Type B pancreatic cell (in vitro differentiated cells): ENCODE measurements at regions not wholly inside any gene's neighbourhood (a gene's known extent, or its start where the extent isn't known, plus 50 kb on each side); places are given as distances from the start of the nearest gene placed in this dataset.

Source experiments
- DNase-seq: peaks from one replicate; pipeline ENCODE4 v3.0.0; 2021; ENCODE audit warnings: mixed read lengths; ENCODE audit not compliant: unreplicated experiment; ENCODE audit errors: extremely low spot score
- H3K27ac Mint-ChIP-seq: 2 replicates; pipeline ENCODE4 v1.8.0; 2021; ENCODE audit warnings: mild to moderate bottlenecking, mixed read lengths
- H3K27me3 Mint-ChIP-seq: 2 replicates; pipeline ENCODE4 v1.8.0; 2021; ENCODE audit warnings: mixed read lengths
- H3K36me3 Mint-ChIP-seq: 2 replicates; pipeline ENCODE4 v1.8.0; 2021; ENCODE audit warnings: mixed read lengths
- H3K4me1 Mint-ChIP-seq: one replicate; pipeline ENCODE4 v1.8.0; 2021; ENCODE audit warnings: mixed read lengths; ENCODE audit not compliant: unreplicated experiment
- H3K4me3 Mint-ChIP-seq: 2 replicates; pipeline ENCODE4 v1.8.0; 2021; ENCODE audit warnings: mild to moderate bottlenecking, mixed read lengths
- H3K9me3 Mint-ChIP-seq: 2 replicates; pipeline ENCODE4 v1.8.0; 2021; ENCODE audit warnings: mixed read lengths
- CTCF ChIP-seq: fragments of 200-600 bp; sonication (generic); conservative IDR thresholded peaks from 2 replicates; pipeline ENCODE4 v1.5.0; 2021; ENCODE audit warnings: antibody characterized with exemption, mild to moderate bottlenecking

DNA sequence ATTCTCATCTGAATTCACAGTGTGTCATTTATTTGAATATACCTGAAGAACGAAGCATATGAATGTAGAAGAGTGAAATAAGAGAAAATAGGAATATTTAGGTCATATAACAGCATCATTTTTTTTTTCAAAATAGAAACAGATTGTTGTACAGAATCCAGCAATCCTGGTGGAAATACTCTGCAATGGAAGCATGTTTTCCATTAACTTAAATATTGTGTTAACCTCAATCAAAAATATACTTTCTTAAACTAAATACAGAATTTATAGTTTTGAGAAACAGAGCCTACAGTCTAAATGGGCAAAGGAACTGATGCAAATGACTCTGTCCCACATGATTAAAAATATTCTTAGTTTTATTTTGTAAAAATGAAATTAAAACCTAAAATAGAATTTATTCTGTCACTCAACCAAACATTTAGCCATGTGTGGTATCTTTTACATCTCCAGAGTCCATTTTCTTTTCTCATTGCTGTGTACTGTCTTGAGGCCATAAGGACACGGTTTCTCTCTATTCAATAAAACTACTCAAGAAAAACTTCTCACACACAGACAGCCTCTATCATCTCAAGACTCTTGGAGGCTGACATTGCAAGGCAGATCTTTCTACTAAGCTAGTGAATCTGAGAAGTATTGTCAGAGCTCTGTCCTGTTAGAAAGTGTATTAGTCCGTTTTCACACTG, 322.6 kb downstream of the LTN1 start:
- H3K27ac Mint-ChIP-seq: no peak overlapping the region
- H3K4me1 Mint-ChIP-seq: no peaks in the 10 kb centered on the region
- no peak for TF ChIP-seq CTCF
- peaks cover 29% of the 10 kb centered on the region for H3K27me3 Mint-ChIP-seq
- DNase-seq: no peak
- H3K4me3 Mint-ChIP-seq: no peak overlapping the region
- H3K36me3 Mint-ChIP-seq: no peaks in the 10 kb centered on the region
- peaks cover 14% of the 10 kb centered on the region for H3K9me3 Mint-ChIP-seq

DNA sequence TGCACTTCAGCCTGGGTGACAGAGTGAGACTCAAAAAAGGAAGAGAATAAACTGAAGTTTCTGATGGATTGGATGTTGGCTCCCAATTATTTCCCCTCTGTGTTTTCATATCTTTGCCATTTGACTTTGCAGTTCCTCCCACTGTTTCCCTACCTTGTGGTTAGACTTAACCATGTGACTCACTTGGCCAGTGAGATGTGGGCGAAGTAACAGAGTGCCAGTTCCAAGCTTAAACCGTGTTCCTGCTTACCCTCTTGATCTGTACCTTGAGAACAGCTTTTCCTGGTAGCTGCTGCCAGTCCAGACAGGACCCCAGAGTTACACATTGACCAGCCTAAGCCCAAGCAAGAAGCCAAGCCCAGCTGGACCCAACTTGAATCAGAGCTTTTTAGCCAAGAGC, 323.4 kb downstream of the LTN1 start:
- Mint-ChIP-seq H3K4me3 (no peak overlapping the region), H3K27me3 (peaks cover 29% of the 10 kb centered on the region), H3K27ac (no peak overlapping the region), H3K36me3 (no peaks in the 10 kb centered on the region), H3K9me3 (peaks cover 12% of the 10 kb centered on the region), H3K4me1 (no peaks in the 10 kb centered on the region)
- no peak for TF ChIP-seq CTCF
- no peak for DNase-seq

- no peak for TF ChIP-seq CTCF
- no peak overlapping the region for H3K4me3 Mint-ChIP-seq
- H3K27ac Mint-ChIP-seq: no peak overlapping the region
- peaks cover 8% of the 10 kb centered on the region for H3K27me3 Mint-ChIP-seq
- H3K36me3 Mint-ChIP-seq: no peaks in the 10 kb centered on the region
- no peak for DNase-seq
- H3K9me3 Mint-ChIP-seq: no peaks in the 10 kb centered on the region
- no peaks in the 10 kb centered on the region for H3K4me1 Mint-ChIP-seq
Observed at GRCh38 chr21:28663754-28664153, 328.9 kb downstream of the LTN1 start.

DNA sequence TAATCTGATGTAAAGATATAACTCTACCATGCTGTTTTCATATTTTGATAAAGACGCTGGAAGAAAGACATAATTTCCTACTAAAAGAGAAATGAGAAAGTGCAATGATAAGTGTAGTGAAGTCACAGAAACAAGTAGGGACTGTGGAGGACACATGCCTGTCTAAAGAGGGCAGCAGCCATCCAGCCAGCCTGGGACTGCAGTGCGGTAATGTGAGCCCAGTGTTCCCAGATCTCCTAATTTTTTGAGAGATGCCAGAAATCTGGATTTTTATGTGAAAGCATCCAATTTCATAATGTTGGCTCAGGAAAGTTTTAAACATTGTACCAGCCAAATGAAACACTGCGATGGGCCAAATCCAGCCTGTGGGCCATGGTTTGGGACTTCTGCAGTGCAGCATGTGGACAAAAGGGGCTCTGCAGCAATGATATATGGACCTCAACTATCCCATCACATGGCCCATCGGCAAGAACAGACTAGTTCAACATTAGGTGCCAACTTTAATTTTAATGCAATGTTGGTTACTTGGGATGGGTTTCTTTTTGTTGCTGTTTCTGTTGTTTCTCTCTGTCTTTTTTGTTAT, 329.5 kb downstream of the LTN1 start:
- no peaks in the 10 kb centered on the region for H3K4me1 Mint-ChIP-seq

DNA sequence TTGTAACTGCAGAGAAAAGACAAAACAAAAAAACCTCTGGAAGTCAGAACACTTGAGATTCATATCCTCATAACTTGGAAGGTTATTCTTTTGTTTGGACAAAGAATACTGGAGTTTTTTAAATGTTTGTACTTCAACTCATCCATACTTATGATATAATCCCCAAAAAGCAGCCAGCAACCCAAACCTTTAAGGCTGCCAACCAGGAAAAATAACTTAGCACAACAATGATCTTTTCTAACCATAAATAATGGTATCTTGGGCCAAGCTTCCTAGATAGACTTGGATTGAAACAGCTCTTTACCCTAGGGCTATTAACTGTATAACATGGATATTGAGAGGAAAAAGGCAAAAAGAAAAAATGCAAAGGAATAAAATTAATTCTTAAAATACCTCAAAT, 335.1 kb downstream of the LTN1 start:
- no peaks in the 10 kb centered on the region for H3K36me3 Mint-ChIP-seq
- H3K27me3 Mint-ChIP-seq: peaks cover 4% of the 10 kb centered on the region
- no peak overlapping the region for H3K27ac Mint-ChIP-seq
- H3K9me3 Mint-ChIP-seq: no peaks in the 10 kb centered on the region
- H3K4me3 Mint-ChIP-seq: no peak overlapping the region
- no peak for DNase-seq
- no peak for TF ChIP-seq CTCF
- no peaks in the 10 kb centered on the region for H3K4me1 Mint-ChIP-seq

More for the DNA sequence above, 329.5 kb downstream of the LTN1 start:
- Mint-ChIP-seq H3K27ac (no peak overlapping the region), H3K36me3 (no peaks in the 10 kb centered on the region), H3K27me3 (peaks cover 7% of the 10 kb centered on the region), H3K4me3 (no peak overlapping the region), H3K9me3 (no peaks in the 10 kb centered on the region)
- no peak for TF ChIP-seq CTCF
- DNase-seq: no peak
